Neural progenitor cell (in vitro differentiated cells): ENCODE measurements at regions not wholly inside any gene's neighbourhood (a gene's known extent, or its start where the extent isn't known, plus 50 kb on each side); places are given as distances from the start of the nearest gene placed in this dataset.
"Not testable (repeated sequence)": the region's sequence is repeated elsewhere in the genome, so short reads cannot be mapped to it uniquely, and the experiment has no call there.

Experiments used
- DNase-seq: peaks from one replicate; pipeline ENCODE4 v3.0.0-alpha.2; 2016; ENCODE audit warnings: low spot score
- H2AFZ ChIP-seq: fragments of 200-600 bp; sonication (generic); replicated peaks from 2 replicates; pipeline ENCODE4 v1.6.1; 2016; ENCODE audit warnings: antibody characterized with exemption
- H3F3A ChIP-seq: fragments of 200-600 bp; sonication (generic); 2 replicates; pipeline ENCODE4 v1.6.1; 2016; ENCODE audit warnings: antibody characterized with exemption, low read depth
- H3K27ac ChIP-seq: fragments of 200-600 bp; sonication (generic); 2 replicates; pipeline ENCODE4 v1.5.1; 2016; ENCODE audit warnings: mild to moderate bottlenecking
- H3K27me3 ChIP-seq: fragments of 200-600 bp; sonication (generic); 2 replicates; pipeline ENCODE4 v1.6.1; 2016; ENCODE audit warnings: mild to moderate bottlenecking, moderate library complexity
- H3K36me3 ChIP-seq: fragments of 200-600 bp; sonication (generic); 2 replicates; pipeline ENCODE4 v1.5.1; 2016
- H3K4me1 ChIP-seq: fragments of 200-600 bp; sonication (generic); 2 replicates; pipeline ENCODE4 v1.6.1; 2016; ENCODE audit warnings: mixed run types
- H3K4me2 ChIP-seq: fragments of 200-600 bp; sonication (generic); 2 replicates; pipeline ENCODE4 v1.6.1; 2016
- H3K4me3 ChIP-seq: fragments of 200-600 bp; sonication (generic); 2 replicates; pipeline ENCODE4 v1.5.1; 2016
- H3K79me2 ChIP-seq: fragments of 200-600 bp; sonication (generic); 2 replicates; pipeline ENCODE4 v1.6.1; 2016; ENCODE audit warnings: low read depth
- H3K9ac ChIP-seq: fragments of 200-600 bp; sonication (generic); 2 replicates; pipeline ENCODE4 v1.6.1; 2016
- H3K9me3 ChIP-seq: fragments of 200-600 bp; sonication (generic); 2 replicates; pipeline ENCODE4 v1.5.1; 2016; ENCODE audit warnings: low read depth
- H4K20me1 ChIP-seq: fragments of 200-600 bp; sonication (generic); 2 replicates; pipeline ENCODE4 v1.6.1; 2016; ENCODE audit warnings: low read depth
- H3K27ac Mint-ChIP-seq: 3 replicates; pipeline ENCODE4 v1.8.0; 2021; ENCODE audit warnings: mixed read lengths
- H3K27me3 Mint-ChIP-seq: 2 replicates; pipeline ENCODE4 v1.8.0; 2022; ENCODE audit warnings: low read depth, mild to moderate bottlenecking, inconsistent platforms, moderate library complexity, mixed read lengths; ENCODE audit not compliant: insufficient read depth
- H3K36me3 Mint-ChIP-seq: 3 replicates; pipeline ENCODE4 v1.8.0; 2021; ENCODE audit warnings: mixed read lengths
- H3K4me1 Mint-ChIP-seq: 3 replicates; pipeline ENCODE4 v1.8.0; 2021; ENCODE audit warnings: mixed read lengths
- H3K4me3 Mint-ChIP-seq: 3 replicates; pipeline ENCODE4 v1.8.0; 2021; ENCODE audit warnings: mild to moderate bottlenecking, moderate library complexity, mixed read lengths
- H3K9me3 Mint-ChIP-seq: 3 replicates; pipeline ENCODE4 v1.8.0; 2020; ENCODE audit warnings: mixed read lengths
- EZH2 ChIP-seq: fragments of 200-600 bp; sonication (generic); IDR thresholded peaks from 2 replicates; pipeline ENCODE4 v1.6.1; 2017; ENCODE audit warnings: antibody characterized with exemption, mild to moderate bottlenecking, moderate library complexity
- EZH2phosphoT487 ChIP-seq: fragments of 200-600 bp; sonication (generic); IDR thresholded peaks from 2 replicates; pipeline ENCODE4 v1.6.1; 2017; ENCODE audit warnings: antibody characterized with exemption
- TF ChIP-seq, protein P1 (sequence below): fragments of 200-600 bp; sonication (generic); IDR thresholded peaks from 2 replicates; pipeline ENCODE4 v1.5.1; 2017; ENCODE audit warnings: antibody characterized with exemption, mild to moderate bottlenecking

DNA sequence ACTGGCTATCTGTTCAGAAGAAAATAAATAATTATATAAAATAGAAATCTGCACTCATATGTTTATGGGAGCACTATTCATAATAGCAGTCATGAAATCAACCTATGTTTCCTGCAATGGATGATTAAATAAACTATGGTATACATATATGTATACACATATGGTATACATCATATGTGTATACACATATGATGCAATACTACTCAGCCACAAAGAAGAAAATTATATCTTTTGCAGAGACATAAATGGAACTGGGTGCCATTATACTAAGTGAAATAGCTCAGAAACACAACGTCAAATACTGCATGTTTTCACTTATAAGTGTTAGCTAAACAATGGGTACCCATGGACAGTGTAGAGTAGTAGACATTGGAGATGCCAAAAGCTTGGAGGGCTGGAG is 381.2 kb upstream of the LRFN5 start:
- no peaks in the 10 kb centered on the region for H3K9me3 ChIP-seq
- no peak overlapping the region for H2AFZ ChIP-seq
- H3K79me2 ChIP-seq = no peaks in the 10 kb centered on the region
- no peak overlapping the region for H3K4me2 ChIP-seq
- H3K4me3 ChIP-seq = no peak overlapping the region
- no peak for DNase-seq
- H3K9ac ChIP-seq = no peak overlapping the region
- Mint-ChIP-seq H3K36me3 (no peaks in the 10 kb centered on the region), H3K4me3 (no peak overlapping the region), H3K27me3 (no peaks in the 10 kb centered on the region), H3K27ac (no peak overlapping the region), H3K4me1 (no peaks in the 10 kb centered on the region), H3K9me3 (no peaks in the 10 kb centered on the region)
- H3K36me3 ChIP-seq = no peaks in the 10 kb centered on the region
- no peaks in the 10 kb centered on the region for H3K4me1 ChIP-seq
- no peaks in the 10 kb centered on the region for H3K27me3 ChIP-seq
- no peak overlapping the region for H3K27ac ChIP-seq
- no peaks in the 10 kb centered on the region for H4K20me1 ChIP-seq
- H3F3A ChIP-seq = no peaks in the 10 kb centered on the region
- TF ChIP-seq, protein P1, sequence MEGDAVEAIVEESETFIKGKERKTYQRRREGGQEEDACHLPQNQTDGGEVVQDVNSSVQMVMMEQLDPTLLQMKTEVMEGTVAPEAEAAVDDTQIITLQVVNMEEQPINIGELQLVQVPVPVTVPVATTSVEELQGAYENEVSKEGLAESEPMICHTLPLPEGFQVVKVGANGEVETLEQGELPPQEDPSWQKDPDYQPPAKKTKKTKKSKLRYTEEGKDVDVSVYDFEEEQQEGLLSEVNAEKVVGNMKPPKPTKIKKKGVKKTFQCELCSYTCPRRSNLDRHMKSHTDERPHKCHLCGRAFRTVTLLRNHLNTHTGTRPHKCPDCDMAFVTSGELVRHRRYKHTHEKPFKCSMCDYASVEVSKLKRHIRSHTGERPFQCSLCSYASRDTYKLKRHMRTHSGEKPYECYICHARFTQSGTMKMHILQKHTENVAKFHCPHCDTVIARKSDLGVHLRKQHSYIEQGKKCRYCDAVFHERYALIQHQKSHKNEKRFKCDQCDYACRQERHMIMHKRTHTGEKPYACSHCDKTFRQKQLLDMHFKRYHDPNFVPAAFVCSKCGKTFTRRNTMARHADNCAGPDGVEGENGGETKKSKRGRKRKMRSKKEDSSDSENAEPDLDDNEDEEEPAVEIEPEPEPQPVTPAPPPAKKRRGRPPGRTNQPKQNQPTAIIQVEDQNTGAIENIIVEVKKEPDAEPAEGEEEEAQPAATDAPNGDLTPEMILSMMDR = no peak
- no peak for TF ChIP-seq EZH2phosphoT487
- TF ChIP-seq EZH2 = no peak

DNA sequence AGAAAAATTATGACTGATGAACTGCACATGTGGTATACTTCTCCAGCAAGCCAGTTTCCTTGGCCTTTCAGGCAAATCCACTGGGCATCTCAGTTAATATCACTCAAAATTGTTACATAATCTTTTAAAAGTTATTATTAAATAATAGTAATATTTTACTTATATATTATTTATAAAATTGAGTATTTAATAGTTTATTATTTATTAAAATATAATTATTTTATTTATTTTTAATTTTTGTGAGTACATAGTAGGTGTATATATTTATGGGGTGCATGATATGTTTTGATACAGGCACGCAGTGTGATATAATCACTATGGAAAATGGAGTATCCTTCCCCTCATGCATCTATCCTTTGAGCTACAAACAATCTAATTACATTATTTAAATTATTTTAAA is 384.1 kb upstream of the LRFN5 start:
- no peak overlapping the region for H3K9ac ChIP-seq
- H3K79me2 ChIP-seq = no peaks in the 10 kb centered on the region
- H3K4me3 ChIP-seq = no peak overlapping the region
- no peak overlapping the region for H3K4me3 Mint-ChIP-seq
- no peaks in the 10 kb centered on the region for H3K4me1 ChIP-seq
- H3K9me3 ChIP-seq = no peaks in the 10 kb centered on the region
- DNase-seq = no peak
- no peaks in the 10 kb centered on the region for H3F3A ChIP-seq
- H3K27me3 ChIP-seq = no peaks in the 10 kb centered on the region
- H3K36me3 Mint-ChIP-seq = no peaks in the 10 kb centered on the region
- no peak overlapping the region for H3K27ac Mint-ChIP-seq
- peaks cover 3% of the 10 kb centered on the region for H3K27me3 Mint-ChIP-seq
- H2AFZ ChIP-seq = no peak overlapping the region
- no peak overlapping the region for H3K27ac ChIP-seq
- H3K36me3 ChIP-seq = no peaks in the 10 kb centered on the region
- H3K4me1 Mint-ChIP-seq = no peaks in the 10 kb centered on the region
- no peak overlapping the region for H3K4me2 ChIP-seq
- TF ChIP-seq, protein P1 = no peak
- TF ChIP-seq EZH2 = no peak
- no peak for TF ChIP-seq EZH2phosphoT487
- no peaks in the 10 kb centered on the region for H3K9me3 Mint-ChIP-seq
- no peaks in the 10 kb centered on the region for H4K20me1 ChIP-seq

DNA sequence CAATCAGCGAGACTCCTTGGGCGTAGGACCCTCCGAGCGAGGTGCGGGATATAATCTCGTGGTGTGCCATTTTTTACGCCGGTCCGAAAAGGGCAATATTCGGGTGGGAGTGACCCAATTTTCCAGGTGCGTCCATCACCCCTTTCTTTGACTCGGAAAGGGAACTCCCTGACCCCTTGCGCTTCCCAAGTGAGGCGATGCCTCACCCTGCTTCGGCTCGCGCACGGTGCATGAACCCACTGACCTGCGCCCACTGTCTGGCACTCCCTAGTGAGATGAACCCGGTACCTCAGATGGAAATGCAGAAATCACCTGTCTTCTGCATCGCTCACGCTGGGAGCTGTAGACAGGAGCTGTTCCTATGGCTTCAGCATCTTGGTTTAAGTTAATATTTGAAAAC is 391.7 kb upstream of the LRFN5 start:
- H3K27ac Mint-ChIP-seq, H3K4me1 Mint-ChIP-seq, H3K4me3 ChIP-seq, H3K36me3 ChIP-seq, H3K4me3 Mint-ChIP-seq, H3K4me1 ChIP-seq, H3K36me3 Mint-ChIP-seq, H2AFZ ChIP-seq, H3K27me3 Mint-ChIP-seq, H3K79me2 ChIP-seq, H3K4me2 ChIP-seq, H3K27me3 ChIP-seq, H3K9me3 Mint-ChIP-seq, H3F3A ChIP-seq, H3K9ac ChIP-seq, DNase-seq, H3K27ac ChIP-seq, H4K20me1 ChIP-seq, H3K9me3 ChIP-seq: not testable (repeated sequence)

DNA sequence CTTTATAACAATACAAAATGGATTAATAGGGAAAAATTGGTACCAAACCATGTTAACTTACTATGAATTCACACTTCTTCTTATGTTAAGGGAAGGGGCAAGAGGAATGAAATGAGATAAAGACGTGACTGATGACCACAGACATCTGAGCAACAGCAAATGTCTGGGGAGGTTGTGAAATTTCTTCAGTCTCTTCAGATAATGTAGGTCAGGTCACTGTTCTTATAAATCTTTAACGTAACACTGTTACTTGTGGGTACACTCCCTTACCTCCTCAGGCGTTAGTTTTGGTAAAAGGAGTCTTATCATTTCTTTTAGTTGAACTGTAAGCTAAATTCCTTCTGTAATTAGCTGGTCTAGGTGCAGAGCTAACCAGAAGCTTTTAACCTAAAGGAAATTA is 405.0 kb upstream of the LRFN5 start:
- Histone ChIP-seq H3F3A (no peaks in the 10 kb centered on the region), H3K9ac (no peak overlapping the region), H3K4me2 (no peak overlapping the region), H3K27ac (no peak overlapping the region), H3K79me2 (no peaks in the 10 kb centered on the region), H3K27me3 (peaks cover 4% of the 10 kb centered on the region), H3K36me3 (no peaks in the 10 kb centered on the region), H3K4me3 (no peak overlapping the region), H2AFZ (no peak overlapping the region), H4K20me1 (no peaks in the 10 kb centered on the region), H3K4me1 (no peaks in the 10 kb centered on the region), H3K9me3 (no peaks in the 10 kb centered on the region)
- no peak overlapping the region for H3K4me3 Mint-ChIP-seq
- no peaks in the 10 kb centered on the region for H3K4me1 Mint-ChIP-seq
- no peaks in the 10 kb centered on the region for H3K27me3 Mint-ChIP-seq
- no peak overlapping the region for H3K27ac Mint-ChIP-seq
- DNase-seq = no peak
- H3K9me3 Mint-ChIP-seq = no peaks in the 10 kb centered on the region
- no peaks in the 10 kb centered on the region for H3K36me3 Mint-ChIP-seq
- TF ChIP-seq EZH2phosphoT487 (no peak), EZH2 (no peak)
- TF ChIP-seq, protein P1 = no peak
